SK-N-SH (cell line): ENCODE measurements at regions not wholly inside any gene's neighbourhood (a gene's known extent, or its start where the extent isn't known, plus 50 kb on each side); places are given as distances from the start of the nearest gene placed in this dataset.

Experiments
- CTCF ChIA-PET: fragments of 300-600, 350-600 bp; formaldehyde crosslinking; extraction: SDS; loops from one replicate; lab custom pipeline; 2021; lab: Yijun Ruan, JAX
- POLR2A ChIA-PET: fragments of 350-600 bp; sonication (Branson Sonifier 250); formaldehyde crosslinking; extraction: SDS; loops from one replicate; lab custom pipeline; 2020; ENCODE audit warnings: antibody characterized with exemption, inconsistent platforms; lab: Yijun Ruan, JAX
- DNase-seq: peaks from one replicate; pipeline ENCODE4 v3.0.0; 2012
- H2AFZ ChIP-seq: fragments of 200-600 bp; sonication (generic); 2 replicates; pipeline ENCODE4 v1.8.1; 2016; ENCODE audit warnings: antibody characterized with exemption, mild to moderate bottlenecking, low read depth
- H3F3A ChIP-seq: fragments of 200-600 bp; sonication (generic); replicated peaks from 2 replicates; pipeline ENCODE3; 2016; ENCODE audit warnings: antibody characterized with exemption, mild to moderate bottlenecking; ENCODE audit not compliant: insufficient read depth
- H3K27ac ChIP-seq, 2 experiments: fragments of 200-500 bp in 1 of 2; fragments of 200-600 bp in 1 of 2; sonication (Bioruptor generic) in 1 of 2; sonication (generic), shearing (Covaris generic) in 1 of 2; 2 replicates each; pipeline versions ENCODE4 v1.5.1 to v1.6.1; 2014 to 2016; ENCODE audit warnings: low read depth in 2 of 2, inconsistent platforms in 1 of 2, low read length in 1 of 2, mild to moderate bottlenecking in 1 of 2, mixed read lengths in 1 of 2
- H3K27me3 ChIP-seq: fragments of 200-600 bp; sonication (generic), shearing (Covaris generic); 2 replicates; pipeline ENCODE4 v1.6.1; 2016; ENCODE audit warnings: mixed run types; ENCODE audit not compliant: insufficient read depth
- H3K36me3 ChIP-seq, 2 experiments: fragments of 200-500 bp in 1 of 2; fragments of 200-600 bp in 1 of 2; sonication (Bioruptor generic) in 1 of 2; sonication (generic) in 1 of 2; replicated peaks in 1 of 2; 2 replicates each; pipeline versions ENCODE3 to v1.5.1; 2014 to 2016; ENCODE audit warnings: low read length in 1 of 2, mild to moderate bottlenecking in 1 of 2; ENCODE audit not compliant: insufficient read depth in 2 of 2, control insufficient read depth in 1 of 2
- H3K4me1 ChIP-seq, 2 experiments: fragments of 200-500 bp in 1 of 2; fragments of 200-600 bp in 1 of 2; sonication (Bioruptor generic) in 1 of 2; sonication (generic), shearing (Covaris generic) in 1 of 2; 2 replicates each; pipeline versions ENCODE4 v1.5.1 to v1.6.1; 2014 to 2016; ENCODE audit warnings: low read depth in 1 of 2, low read length in 1 of 2, mixed run types in 1 of 2; ENCODE audit not compliant: insufficient read depth in 2 of 2, control insufficient read depth in 1 of 2
- H3K4me2 ChIP-seq: fragments of 200-600 bp; sonication (generic), shearing (Covaris generic); 2 replicates; pipeline ENCODE4 v1.6.1; 2017; ENCODE audit warnings: mixed run types
- H3K4me3 ChIP-seq, 2 experiments: fragments of 200-500 bp in 1 of 2; fragments of 200-600 bp in 1 of 2; sonication (Bioruptor generic) in 1 of 2; sonication (generic), shearing (Covaris generic) in 1 of 2; 2 replicates each; pipeline versions ENCODE4 v1.5.1 to v1.8.1; 2014 to 2016; ENCODE audit warnings: low read depth in 2 of 2, inconsistent platforms in 1 of 2, low read length in 1 of 2, mild to moderate bottlenecking in 1 of 2, mixed read lengths in 1 of 2, moderate library complexity in 1 of 2
- H3K79me2 ChIP-seq: fragments of 200-600 bp; sonication (generic); 2 replicates; pipeline ENCODE4 v1.8.1; 2017; ENCODE audit warnings: mild to moderate bottlenecking; ENCODE audit not compliant: insufficient read depth
- H3K9ac ChIP-seq: fragments of 200-600 bp; sonication (generic); 2 replicates; pipeline ENCODE4 v1.6.1; 2017; ENCODE audit warnings: mixed run types
- H3K9me2 ChIP-seq: fragments of 200-600 bp; sonication (generic); 2 replicates; pipeline ENCODE4 v1.6.1; 2017; ENCODE audit warnings: mixed run types
- H3K9me3 ChIP-seq: fragments of 200-600 bp; sonication (generic); 2 replicates; pipeline ENCODE4 v1.6.1; 2017; ENCODE audit warnings: mixed run types, mild to moderate bottlenecking, moderate library complexity
- H4K20me1 ChIP-seq: fragments of 200-600 bp; sonication (generic); 2 replicates; pipeline ENCODE4 v1.6.1; 2017; ENCODE audit warnings: mild to moderate bottlenecking, mixed run types; ENCODE audit not compliant: insufficient read depth
- CHD2 ChIP-seq: fragments of 150-350 bp; IDR thresholded peaks from 2 replicates; pipeline ENCODE4 v1.6.1; 2018; ENCODE audit warnings: low read length; ENCODE audit not compliant: partially characterized antibody
- CTCF ChIP-seq: fragments of 200-600 bp; sonication (generic); IDR thresholded peaks from 2 replicates; pipeline ENCODE4 v1.6.1; 2017; ENCODE audit warnings: antibody characterized with exemption, mild to moderate bottlenecking, moderate library complexity
- ELF1 ChIP-seq: IDR thresholded peaks from 2 replicates; pipeline ENCODE4 v1.4.0; 2012
- EP300 ChIP-seq, 2 experiments: IDR thresholded peaks; 2 replicates each; pipeline versions ENCODE4 v1.4.0 to v1.6.1; 2012; ENCODE audit warnings: borderline replicate concordance in 1 of 2, low read depth in 1 of 2, low read length in 1 of 2
- FOSL2 ChIP-seq: IDR thresholded peaks from 2 replicates; pipeline ENCODE4 v1.4.0; 2012; ENCODE audit warnings: low read depth, mild to moderate bottlenecking, moderate library complexity, borderline replicate concordance
- FOXJ3 ChIP-seq: sonication (generic); formaldehyde crosslinking; IDR thresholded peaks from 2 replicates; pipeline ENCODE4 v1.5.1; 2020; ENCODE audit warnings: mild to moderate bottlenecking, missing genetic modification reagents
- GABPA ChIP-seq: IDR thresholded peaks from 2 replicates; pipeline ENCODE4 v1.4.0; 2012; ENCODE audit warnings: low read depth, mild to moderate bottlenecking
- GATA2 ChIP-seq: sonication (generic); formaldehyde crosslinking; IDR thresholded peaks from 2 replicates; pipeline ENCODE4 v1.5.0; 2020; ENCODE audit warnings: mild to moderate bottlenecking, missing genetic modification reagents
- IRF3 ChIP-seq: fragments of 150-350 bp; IDR thresholded peaks from 2 replicates; pipeline ENCODE4 v1.6.1; 2016; ENCODE audit warnings: mild to moderate bottlenecking, low read depth, low read length
- MAX ChIP-seq: IDR thresholded peaks from 2 replicates; pipeline ENCODE4 v1.4.0; 2012; ENCODE audit warnings: low read depth
- MEF2A ChIP-seq: IDR thresholded peaks from 2 replicates; pipeline ENCODE4 v1.4.0; 2012; ENCODE audit warnings: low read depth, borderline replicate concordance
- MXI1 ChIP-seq: IDR thresholded peaks from 2 replicates; pipeline ENCODE4 v1.6.1; 2012; ENCODE audit warnings: mild to moderate bottlenecking, low read depth, low read length, improper control_type of control experiment
- NFIC ChIP-seq: IDR thresholded peaks from 2 replicates; pipeline ENCODE4 v1.4.0; 2012; ENCODE audit warnings: borderline replicate concordance
- NRF1 ChIP-seq: IDR thresholded peaks from 2 replicates; pipeline ENCODE4 v1.6.1; 2012; ENCODE audit warnings: low read depth, mild to moderate bottlenecking, low read length
- POLR2AphosphoS5 ChIP-seq: IDR thresholded peaks from 2 replicates; pipeline ENCODE4 v1.6.1; 2012; ENCODE audit warnings: low read depth, low read length
- RAD21 ChIP-seq: IDR thresholded peaks from 2 replicates; pipeline ENCODE4 v1.6.1; 2012; ENCODE audit warnings: mild to moderate bottlenecking, low read length
- RCOR1 ChIP-seq: fragments of 150-350 bp; IDR thresholded peaks from 2 replicates; pipeline ENCODE4 v1.6.1; 2017; ENCODE audit warnings: antibody characterized with exemption, low read length
- SIN3A ChIP-seq: IDR thresholded peaks from 2 replicates; pipeline ENCODE4 v1.6.1; 2012; ENCODE audit warnings: low read depth, mild to moderate bottlenecking, low read length, moderate library complexity, borderline replicate concordance
- SMC3 ChIP-seq: IDR thresholded peaks from 2 replicates; pipeline ENCODE4 v1.6.1; 2012; ENCODE audit warnings: low read depth, low read length, improper control_type of control experiment
- TAF1 ChIP-seq: IDR thresholded peaks from 2 replicates; pipeline ENCODE4 v1.6.1; 2012; ENCODE audit warnings: low read depth, mild to moderate bottlenecking, low read length, moderate library complexity, borderline replicate concordance
- YY1 ChIP-seq: IDR thresholded peaks from 2 replicates; pipeline ENCODE4 v1.4.0; 2012; ENCODE audit warnings: low read depth, mild to moderate bottlenecking
- ZBTB33 ChIP-seq: IDR thresholded peaks from 2 replicates; pipeline ENCODE4 v1.4.0; 2012; ENCODE audit warnings: low read depth, borderline replicate concordance
- WGBS: methylation state at CpG from one replicate; pipeline ENCODE4 v1.1.6; 2017; ENCODE audit warnings: low lambda C conversion rate; 5-methylcytosine and 5-hydroxymethylcytosine counted together

- POLR2A ChIA-PET: no interaction called here
- Histone ChIP-seq H4K20me1 (no peaks in the 10 kb centered on the region), H3K27me3 (no peaks in the 10 kb centered on the region), H3K9me3 (no peaks in the 10 kb centered on the region), H3K4me1 (peaks cover 0 to 22% of the 10 kb centered on the region in 2 experiments; a peak in 2 of 4 replicates), H3K9me2 (no peaks in the 10 kb centered on the region), H3K79me2 (no peaks in the 10 kb centered on the region), H3K4me3 (no peak overlapping the region), H3F3A (no peaks in the 10 kb centered on the region), H3K9ac (no peak overlapping the region), H3K36me3 (no peaks in the 10 kb centered on the region), H3K4me2 (no peak overlapping the region), H2AFZ (no peak overlapping the region), H3K27ac (no peak overlapping the region)
- WGBS: 44% methylated on average over 3 of the region's 3 CpGs
- TF ChIP-seq IRF3 (no peak), NFIC (no peak), POLR2AphosphoS5 (no peak), EP300 (IDR thresholded peaks at IDR 0.05; ENCODE audit: borderline replicate concordance in 1 of 2, low read depth in 1 of 2, low read length in 1 of 2) (no peak), TAF1 (no peak), CHD2 (no peak), MAX (no peak), RAD21 (no peak), NRF1 (no peak)
- DNase-seq: no peak
- CTCF ChIA-PET: no interaction called here
Measured at GRCh38 chr2:204199357-204199756, 262.8 kb downstream of the ICOS start.

- POLR2A ChIA-PET: no interaction called here
- WGBS: 8% methylated on average over 2 of the region's 2 CpGs
- TF ChIP-seq ELF1: no peak
- TF ChIP-seq SIN3A: no peak
- TF ChIP-seq SMC3: no peak
- TF ChIP-seq CTCF: no peak
- TF ChIP-seq MXI1: no peak
- no peak for TF ChIP-seq MEF2A
- no peak for TF ChIP-seq EP300 (IDR thresholded peaks at IDR 0.05; ENCODE audit: borderline replicate concordance in 1 of 2, low read depth in 1 of 2, low read length in 1 of 2)
- TF ChIP-seq ZBTB33: no peak
- no peak for TF ChIP-seq IRF3
- TF ChIP-seq GATA2 (CRISPR knock-in tag): no peak
- TF ChIP-seq FOXJ3 (CRISPR knock-in tag): no peak
- no peak for TF ChIP-seq MAX
- no peak for TF ChIP-seq FOSL2
- no peak for TF ChIP-seq RCOR1
- no peak for TF ChIP-seq GABPA
- TF ChIP-seq NRF1: no peak
- TF ChIP-seq YY1: no peak
Measured at GRCh38 chr2:204201507-204201906, 264.9 kb downstream of the ICOS start.

More at GRCh38 chr2:204201507-204201906, 264.9 kb downstream of the ICOS start:
- Histone ChIP-seq H3K9ac (no peak overlapping the region), H3K4me3 (no peak overlapping the region), H3K36me3 (no peaks in the 10 kb centered on the region), H3K9me3 (no peaks in the 10 kb centered on the region), H3K79me2 (no peaks in the 10 kb centered on the region), H3K4me2 (no peak overlapping the region), H2AFZ (no peak overlapping the region), H4K20me1 (no peaks in the 10 kb centered on the region), H3K27ac (no peak overlapping the region), H3K27me3 (no peaks in the 10 kb centered on the region), H3F3A (no peaks in the 10 kb centered on the region), H3K4me1 (peaks cover 0 to 9% of the 10 kb centered on the region in 2 experiments; a peak in 2 of 4 replicates), H3K9me2 (no peaks in the 10 kb centered on the region)
- CTCF ChIA-PET: interaction anchor here (0.6 kb wide), 1 partner anchor 50 kb away, joined by 3 read pairs; no protein-coding TSS in a partner anchor
- DNase-seq: no peak
